AG08395 (cell line): ENCODE measurements at regions not wholly inside any gene's neighbourhood (a gene's known extent, or its start where the extent isn't known, plus 50 kb on each side); places are given as distances from the start of the nearest gene placed in this dataset.
"Not testable (repeated sequence)": the region's sequence is repeated elsewhere in the genome, so short reads cannot be mapped to it uniquely, and the experiment has no call there.

Experiments
- DNase-seq: peaks from one replicate; pipeline ENCODE4 v3.0.0; 2012; ENCODE audit warnings: mixed read lengths, low spot score

DNA sequence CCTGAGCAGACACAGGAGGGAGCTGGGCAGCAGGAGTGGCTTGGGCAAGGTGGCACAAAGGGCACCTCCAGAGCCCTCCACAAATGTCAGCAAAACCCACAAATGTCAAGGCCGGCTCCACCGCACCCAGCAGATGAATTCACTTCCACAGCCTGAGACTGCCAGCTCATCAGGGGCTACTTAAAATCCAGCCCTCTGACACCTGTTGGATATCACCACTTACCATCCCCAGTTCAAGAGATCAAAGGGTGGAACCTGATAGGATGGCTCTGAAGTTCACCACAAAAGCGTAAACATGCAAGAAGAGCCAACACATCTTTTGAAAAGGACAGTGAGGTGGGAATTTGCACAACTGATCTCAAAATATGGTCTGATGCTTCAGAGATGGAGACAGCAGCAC is 168.6 kb upstream of the GRK3 start:
- DNase-seq, result no peak

DNA sequence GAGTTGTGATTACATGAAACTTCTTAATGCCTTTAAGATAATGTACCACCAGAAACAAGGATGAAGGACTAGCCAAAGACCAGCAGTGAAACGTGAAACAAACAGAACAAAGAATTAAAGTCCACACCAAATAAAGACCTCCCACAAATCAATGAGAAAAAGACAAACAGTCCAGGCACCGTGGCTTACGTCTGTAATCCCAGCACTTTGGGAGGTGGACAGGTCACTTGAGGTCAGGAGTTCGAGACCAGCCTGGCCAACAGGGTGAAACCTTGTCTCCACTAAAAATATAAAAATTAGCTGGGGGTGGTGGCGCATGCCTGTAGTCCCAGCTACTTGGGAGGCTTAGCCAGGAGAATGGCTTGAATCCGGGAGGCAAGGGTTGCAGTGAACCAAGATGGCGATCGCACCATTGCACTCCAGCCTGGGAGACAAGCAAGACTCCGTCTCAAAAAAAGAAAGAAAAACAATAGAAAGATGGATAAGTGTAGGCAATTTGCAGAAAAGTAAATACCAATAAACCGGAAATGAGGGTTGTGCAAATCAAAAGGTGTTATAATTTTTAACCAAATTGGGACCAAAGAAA is 167.8 kb upstream of the GRK3 start:
- DNase-seq, result no peak

DNA sequence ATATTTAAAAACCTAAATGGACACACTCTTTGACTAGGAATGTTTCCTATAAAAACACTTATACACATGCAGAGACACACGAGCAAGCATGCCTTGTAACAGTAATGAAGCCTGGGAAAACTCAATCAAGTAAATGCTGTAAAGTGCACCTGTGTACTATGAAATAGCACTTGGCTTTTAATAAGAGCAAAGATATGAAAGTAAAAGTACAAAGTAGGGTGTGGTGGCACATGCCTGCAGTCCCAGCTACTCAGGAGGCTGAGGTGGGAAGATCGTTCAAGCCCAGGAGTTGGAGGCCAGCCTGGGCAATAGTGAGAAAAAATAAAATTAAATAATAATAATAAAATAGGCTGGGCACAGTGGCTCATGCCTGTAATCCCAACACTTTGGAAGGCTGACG is 166.9 kb upstream of the GRK3 start:
- no peak for DNase-seq

DNA sequence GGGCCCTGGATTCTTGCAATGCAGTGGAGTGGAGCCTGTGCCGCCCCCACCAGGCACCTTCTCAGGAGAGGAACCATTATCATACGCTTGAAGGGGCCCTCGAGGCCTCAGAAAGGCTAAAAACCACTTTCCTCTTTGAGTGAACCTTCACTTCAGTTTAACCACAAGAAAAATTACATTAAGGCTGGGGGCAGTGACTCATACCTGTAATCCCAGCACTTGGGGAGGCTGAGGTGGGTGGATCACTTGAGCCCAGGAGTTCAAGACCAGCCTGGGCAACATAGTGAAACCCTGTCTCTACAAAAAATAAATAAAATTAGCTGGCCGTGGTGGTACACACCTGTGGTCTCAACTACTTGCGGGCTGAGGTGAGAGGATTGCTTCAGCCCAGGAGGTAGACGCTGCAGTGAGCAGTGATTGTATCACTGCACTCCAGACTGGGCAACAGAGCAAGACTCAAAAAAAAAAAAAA is 165.8 kb upstream of the GRK3 start:
- DNase-seq, result not testable (repeated sequence)

DNA sequence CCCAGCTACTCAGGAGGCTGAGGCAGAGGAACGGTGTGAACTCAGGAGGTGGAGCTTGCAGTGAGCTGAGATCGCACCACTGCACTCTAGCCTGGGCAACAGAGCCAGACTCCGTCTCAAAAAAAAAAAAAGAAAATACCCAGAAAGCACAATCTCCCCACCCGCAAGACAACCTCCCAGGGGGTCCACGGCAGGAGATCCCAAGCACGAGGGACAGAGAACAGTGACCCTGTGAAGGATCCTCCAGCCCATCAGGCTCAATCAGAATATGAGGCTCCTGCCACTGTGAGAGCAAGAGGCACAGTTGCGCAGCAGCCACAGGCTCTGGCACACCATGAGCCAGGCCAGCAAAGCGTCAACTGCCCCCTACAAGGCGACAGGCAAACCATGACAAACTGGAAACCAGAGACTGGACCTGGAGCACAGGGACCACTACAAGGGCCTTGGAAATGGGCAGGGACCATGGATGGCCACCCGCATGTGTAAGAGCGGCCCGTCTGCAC is 164.8 kb upstream of the GRK3 start:
- DNase-seq, result no peak

DNA sequence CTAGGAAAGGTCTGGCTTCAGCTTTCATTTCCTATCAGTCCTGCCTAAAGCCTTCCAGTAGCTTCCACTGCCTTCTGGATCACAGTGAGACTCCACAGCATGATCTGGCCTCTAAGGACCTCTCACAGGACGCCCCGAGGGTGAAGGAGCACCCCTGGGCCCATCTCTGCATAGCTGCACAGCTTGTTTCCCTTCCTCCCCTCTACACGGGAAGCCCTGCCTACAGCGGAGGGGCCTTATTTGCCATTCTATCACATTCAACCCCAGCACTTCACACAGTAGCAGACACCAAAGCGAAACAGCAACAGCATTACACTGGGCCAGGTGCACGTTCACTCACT is 162.3 kb upstream of the GRK3 start:
- DNase-seq, result no peak

DNA sequence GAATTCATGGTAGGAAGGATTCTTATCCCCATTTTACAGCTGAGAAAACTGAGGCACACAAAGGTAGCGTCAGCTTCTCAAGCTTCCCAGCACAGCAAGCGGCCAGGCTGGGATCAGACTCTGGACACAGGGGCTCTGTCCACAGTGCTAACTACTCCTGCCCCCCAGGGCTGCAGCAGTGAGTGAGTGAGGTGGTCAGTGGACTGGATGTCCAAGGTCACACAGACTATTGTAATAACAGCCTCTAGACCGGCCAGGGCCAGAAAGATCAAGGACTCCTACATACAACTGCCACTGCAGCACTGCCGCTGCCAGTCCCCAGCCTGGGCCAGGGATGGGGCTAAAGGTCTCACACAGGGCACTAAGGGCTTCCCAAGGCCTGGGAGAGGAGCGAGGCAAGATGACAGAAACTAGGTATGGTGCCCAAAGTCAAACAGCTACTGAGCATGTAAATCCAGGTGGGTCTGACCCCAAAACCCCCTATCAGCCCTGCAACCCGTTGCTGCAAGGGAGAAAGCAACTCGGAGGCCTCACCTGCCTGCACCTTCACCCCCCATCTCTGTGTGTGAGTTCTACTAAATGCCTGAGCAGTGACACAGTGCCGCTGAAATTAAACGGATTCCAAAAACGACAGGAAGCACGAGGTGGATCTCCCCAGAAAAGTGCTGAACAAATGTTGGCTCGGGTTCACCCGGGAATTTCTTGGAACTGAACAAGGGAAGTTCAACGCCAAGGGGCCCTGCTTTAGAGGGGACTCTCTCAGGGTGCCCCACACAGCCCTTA is 161.8 kb upstream of the GRK3 start:
- DNase-seq, result peak; percentile 39

DNA sequence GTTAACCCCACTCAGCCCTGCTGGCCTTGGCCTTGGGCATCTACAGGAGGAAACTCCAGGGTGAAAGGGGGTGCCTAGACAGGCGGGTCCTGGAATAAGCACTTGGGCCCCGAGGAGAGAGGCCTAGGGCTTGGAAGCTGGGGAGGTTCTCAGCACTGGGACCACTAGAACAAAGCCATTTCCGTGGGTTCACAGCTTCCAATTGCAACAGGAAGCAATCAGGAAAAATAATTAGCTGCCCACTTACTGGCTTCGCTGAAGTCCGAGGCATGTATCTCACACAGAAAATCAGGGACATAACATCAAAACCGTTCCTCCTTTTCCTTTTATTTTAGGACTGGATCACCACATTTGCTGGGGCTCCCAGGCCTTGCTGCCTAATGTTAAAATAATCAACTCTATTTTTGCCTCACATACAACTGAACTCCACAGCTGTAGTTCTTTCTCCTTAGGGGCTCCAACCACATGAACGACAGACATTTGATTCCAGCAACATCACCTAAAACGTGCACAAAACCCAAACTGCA is 161.1 kb upstream of the GRK3 start:
- no peak for DNase-seq

DNA sequence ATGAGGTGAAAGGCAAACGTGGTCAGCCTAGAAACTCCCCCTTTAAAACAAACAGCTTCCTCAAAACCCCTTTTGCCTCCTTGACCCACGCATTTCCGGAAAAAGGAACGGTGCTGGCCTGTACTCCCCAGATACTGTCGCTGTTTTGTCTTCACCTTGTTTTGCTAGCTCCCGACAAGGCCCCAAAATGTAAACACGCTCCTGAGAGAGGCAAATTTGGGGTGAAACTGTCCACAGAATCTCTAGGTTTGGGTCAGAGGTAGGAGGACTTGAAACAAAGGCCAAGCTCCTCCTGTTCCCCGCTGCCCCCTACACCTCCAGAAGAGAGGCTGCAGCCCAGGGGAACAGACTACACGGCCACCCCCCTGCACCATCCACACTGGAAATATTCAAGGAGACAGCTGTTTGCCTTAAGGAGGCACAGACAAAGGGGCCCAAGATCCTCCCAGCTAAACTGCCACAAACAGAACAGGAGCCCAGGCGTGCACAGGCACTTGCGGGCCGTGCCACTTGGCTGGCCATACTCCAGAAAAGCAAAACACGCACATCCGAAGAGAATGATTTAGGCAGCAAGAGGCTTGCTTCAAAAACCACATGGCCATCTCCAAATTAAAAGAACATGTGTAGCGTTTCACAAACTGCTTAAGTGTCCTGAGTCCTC is 160.5 kb upstream of the GRK3 start:
- DNase-seq, result peak; percentile 31

DNA sequence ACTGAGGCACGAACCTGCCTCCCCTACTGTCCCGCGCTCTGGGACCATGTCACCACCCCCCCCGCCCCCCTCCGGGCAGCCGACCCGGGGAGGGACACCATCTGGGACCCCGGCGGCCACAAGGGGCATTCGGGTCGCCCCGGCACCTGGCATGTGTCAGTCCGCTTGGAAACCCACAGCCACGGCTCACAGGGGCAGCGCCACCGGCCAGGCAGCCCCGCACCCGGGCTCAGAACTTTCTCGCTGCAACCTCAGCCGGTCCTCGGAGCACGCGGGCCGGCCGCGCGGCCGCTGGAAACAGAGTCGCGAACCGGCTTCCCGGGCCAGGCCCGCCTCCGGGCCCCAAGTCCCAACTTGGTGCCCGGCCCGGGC is 159.9 kb upstream of the GRK3 start:
- DNase-seq, result no peak

DNA sequence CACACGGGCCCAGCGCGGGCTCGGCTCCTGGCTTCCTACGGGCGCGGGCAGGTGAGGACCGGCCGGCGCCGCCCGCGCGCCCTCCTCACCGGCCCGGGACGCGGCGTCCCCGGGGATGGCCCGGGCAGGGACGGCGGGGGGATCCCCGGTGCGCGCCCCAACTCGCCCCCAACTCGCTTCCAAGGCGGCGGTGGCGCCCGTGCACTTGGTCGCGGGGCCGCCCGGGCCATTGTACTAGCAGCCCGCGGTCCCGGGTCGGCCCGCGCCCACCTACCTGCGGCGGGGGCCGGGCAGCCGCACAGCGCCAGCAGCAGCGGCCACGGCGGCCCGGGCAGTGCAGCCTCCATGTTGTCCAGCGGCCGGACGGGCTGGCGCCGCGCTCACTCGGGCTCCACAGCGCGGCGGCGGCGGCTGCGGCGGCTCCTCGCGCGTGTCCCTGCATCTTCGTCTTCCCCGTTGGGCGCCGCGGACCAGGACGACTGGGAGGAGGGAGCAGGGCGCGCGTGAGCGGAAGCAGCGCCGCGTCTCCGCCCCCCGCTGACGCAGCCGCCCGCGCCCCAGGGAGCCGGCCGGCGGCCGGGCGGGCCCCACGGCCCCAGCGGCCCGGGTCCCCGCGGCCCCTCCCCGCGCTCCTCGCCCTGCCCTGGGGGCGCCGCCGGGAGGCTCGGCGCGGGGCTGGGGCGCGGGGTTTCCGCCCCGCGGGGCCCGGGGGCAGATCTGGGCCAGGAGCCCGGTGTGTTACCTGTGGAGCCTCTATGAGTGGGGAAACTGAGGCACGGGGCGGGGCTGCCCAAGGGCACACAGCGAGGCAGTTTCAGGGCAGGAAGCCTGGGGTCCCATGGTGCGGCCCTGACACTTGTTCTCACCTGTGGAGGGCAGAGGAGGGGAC is 159.3 kb upstream of the GRK3 start:
- peak; percentile 90 for DNase-seq

DNA sequence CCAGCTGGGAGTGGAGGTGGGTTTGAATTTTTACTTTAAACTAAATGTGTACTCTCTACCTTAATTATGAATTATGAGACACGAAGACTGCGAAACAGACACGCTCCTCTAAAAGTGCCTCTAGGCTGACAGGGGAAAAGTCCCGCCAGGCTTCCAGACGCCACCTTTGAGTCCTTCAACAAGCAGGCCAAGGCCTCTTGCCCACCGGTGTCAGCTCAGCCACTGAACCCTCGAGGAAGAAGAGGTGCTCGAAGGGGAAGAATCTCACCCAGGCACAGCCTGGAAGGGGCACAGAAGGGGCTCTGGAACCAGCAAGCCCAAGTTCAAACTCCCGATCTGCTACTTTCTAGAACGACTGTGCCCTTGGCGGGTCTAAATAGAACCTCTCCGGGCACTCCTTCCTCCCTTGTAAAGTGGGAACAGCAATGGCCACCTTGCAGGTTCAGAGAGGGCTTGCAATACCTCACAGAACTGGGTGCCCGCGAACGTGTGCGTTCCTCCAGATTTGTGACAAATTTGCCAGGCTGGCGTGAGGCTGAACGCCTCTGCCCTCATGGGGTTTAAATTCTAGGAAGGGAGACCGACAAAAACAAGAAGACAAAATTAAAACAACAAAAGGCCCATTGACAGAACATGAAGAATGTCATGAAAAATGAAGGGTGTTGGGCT is 158.5 kb upstream of the GRK3 start:
- no peak for DNase-seq

DNA sequence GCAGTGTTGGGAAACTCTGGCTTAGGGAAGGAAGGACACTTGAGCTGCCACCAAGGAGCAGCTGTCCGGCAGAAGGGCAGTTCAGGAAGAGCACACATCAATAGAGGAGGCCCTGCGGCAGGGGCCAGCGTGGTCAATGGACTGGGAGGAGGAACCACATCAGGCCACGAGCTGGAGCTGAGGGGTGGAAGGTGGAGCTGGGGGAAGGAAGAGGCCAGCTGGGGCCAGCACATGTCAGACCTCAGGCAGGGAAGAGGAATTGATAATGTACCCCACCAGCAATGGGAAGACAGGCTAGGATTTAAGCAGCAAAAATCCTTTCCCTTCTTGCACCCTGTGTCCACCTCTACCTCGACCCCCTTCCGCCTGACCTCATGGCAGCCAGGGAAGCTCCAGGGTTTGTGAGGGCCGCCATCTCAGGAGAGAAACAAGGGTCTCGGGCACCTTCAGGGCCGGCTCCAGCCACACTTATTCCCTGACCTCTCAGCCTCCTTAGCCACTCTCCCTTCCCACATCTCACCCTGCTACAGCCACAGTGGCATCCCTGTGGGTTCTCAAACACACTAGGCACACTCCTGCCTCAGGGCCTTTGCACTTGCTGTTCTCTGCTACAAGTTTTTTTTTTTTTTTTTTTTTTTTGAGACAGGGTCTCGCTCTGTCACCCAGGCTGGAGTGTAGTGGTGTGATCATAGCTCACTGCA is 157.8 kb upstream of the GRK3 start:
- no peak for DNase-seq

DNA sequence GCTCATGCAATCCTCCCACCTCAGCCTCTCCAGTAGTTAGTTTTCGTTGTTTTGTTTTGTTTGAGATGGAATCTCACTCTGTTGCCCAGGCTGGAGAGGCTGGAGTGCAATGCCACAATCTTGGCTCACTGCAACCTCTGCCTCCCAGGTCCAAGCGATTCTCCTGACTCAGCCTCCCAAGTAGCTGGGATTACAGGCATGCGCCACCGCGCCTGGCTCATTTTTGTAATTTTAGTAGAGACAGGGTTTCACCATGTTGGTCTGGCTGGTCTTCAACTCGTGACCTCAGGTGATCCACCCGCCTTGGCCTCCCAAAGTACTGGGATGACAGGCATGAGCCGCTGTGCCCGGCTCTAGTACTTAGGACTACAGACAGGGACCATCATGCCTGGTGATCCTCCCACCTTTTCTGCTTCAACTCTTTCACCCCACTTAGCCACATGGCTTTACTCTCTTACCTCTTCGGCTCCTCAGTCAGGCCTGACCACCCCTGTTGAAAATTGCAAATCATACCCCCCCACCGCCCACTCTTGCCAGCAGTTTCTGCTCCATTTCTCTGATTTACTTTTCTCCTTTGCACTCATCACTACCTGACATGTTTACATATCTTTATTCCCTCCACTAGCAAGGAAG is 157.1 kb upstream of the GRK3 start:
- DNase-seq, result no peak

DNA sequence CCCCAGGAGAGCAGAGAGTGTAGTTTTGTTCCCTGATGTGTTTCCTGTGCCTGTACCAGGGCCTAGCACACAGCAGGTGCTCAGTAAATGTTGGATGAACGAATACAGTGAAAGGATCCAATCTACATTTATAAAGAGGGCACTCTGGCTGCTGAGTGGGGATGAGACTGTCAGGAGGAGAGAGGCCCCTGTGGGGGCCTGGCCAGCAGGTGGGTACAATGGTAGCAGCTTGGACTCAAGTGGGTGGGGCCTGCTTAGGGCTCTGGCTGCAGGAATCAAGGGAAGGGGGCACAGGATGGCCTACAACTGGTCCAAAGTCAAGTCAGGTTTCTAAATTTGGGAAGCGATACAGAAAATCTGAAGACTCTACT is 156.6 kb upstream of the GRK3 start:
- DNase-seq, result no peak

DNA sequence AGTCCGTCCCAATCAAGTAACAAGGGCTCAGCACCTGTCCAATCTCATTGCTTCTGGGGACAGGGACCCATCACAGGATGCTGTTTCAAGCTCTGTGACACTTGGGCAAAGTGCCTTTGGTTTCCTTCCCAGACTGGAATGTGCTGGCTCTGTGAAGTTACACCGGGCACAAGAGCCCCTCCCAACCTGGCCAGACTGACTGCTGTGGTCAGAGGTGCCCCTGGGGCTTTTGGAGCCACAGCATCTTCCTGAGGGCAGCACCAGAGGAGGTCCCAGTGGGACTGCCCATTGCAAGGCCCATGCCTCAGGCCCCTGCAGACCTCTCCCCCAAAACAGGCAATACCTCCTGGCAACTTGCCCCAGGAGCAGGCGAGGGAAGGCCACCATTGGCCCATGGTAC is 155.2 kb upstream of the GRK3 start:
- DNase-seq, result no peak

DNA sequence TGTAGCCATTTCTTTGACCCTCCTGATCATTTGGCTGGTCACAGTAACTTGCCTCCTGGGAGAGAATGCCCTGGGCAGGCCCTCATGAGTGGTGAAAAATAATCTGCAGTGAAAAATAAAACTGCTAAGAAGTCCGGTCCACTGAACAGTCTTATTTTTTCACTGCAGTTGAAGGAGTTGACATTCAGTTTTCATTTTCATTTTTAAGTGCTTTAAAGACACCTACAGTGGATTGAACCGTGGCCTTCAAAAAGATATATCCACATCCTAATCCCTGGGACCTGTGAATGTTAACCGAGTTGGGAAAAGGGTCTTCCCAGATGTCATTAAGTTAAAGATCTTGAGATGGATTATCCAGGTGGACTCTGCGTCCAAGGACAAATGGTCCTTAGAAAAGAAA is 153.6 kb upstream of the GRK3 start:
- no peak for DNase-seq

DNA sequence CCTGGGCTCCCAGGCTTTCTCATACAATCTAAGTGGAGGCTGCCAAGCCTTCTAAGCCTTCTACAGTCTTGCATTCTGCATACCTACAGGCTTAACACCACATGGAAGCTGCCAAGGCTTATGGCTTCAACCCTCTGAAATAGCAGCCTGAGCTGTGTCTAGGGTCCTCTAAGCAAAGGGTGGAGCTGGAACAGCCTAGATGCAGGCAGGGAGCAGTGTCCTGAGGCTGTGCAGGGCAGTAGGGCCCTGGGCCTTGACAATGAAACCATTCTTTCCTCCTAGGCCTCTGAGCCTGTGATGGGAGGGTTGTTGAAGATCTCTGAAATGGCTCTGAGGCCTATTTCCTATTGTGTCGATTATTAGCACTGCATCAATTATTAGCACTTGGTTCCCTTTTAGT is 150.9 kb upstream of the GRK3 start:
- no peak for DNase-seq

DNA sequence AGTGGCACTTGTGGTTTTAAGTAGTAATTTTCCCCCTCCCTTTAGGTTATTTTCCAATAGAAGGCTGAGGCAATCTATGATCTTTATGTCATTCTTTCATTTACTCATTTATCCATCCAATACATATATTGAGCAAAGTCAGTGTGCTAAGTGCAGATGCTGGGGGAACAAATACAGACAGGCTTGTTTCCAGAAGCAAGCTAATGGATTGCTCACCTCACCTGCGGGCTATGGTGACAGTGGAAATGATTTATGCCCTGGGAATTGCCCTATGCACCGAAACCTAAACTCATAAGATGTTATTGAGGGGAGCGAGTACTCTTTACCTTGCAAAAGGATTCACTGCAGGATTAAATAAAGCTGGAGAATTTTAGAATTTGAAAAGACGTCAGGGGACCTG is 148.7 kb upstream of the GRK3 start:
- DNase-seq, result not testable (repeated sequence)

DNA sequence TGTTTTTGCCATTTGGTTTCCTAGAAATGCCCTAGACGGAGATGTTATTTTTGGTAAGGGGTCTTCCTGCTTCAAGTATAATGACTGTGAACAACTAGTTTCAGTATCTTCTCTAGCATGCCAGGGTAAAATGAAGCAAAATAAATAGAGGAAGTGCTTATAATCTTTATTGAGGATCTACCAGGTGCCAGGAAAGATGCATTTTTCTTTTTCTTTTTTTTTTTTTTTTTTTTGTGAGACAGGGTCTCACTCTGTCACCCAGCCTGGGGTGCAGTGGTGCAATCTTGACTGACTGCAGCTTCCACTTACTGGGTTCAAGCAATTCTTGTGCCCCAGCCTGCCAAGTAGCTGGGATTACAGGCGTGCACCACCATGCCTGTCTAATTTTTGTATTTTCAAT is 146.6 kb upstream of the GRK3 start:
- DNase-seq, result not testable (repeated sequence)
